ENCODE measurements at regions not wholly inside any gene's neighbourhood (a gene's known extent, or its start where the extent isn't known, plus 50 kb on each side); places are given as distances from the start of the nearest gene placed in this dataset.
"Not testable (repeated sequence)": the region's sequence is repeated elsewhere in the genome, so short reads cannot be mapped to it uniquely, and the experiment has no call there.

DNA sequence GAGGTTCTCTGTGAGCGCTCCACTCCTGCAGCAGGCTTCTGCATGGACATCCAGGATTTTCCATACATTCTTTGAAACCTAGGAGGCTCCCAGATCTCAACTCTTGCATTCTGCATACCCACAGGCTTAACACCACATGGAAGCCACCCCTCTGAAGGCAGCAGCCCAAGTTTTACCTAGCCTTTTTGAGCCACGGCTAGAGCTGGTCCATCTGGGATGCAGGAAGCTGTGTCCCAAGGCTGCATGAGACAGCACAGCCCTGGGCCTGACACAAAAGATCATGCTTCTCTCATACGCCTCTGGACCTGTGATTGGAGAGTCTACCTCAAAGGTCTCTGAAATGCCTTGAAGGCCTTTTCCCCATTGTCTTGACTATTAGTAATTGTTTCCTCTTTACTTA lies 53.6 kb upstream of the RPRM start:
- ATAC-seq: no peak
- H3K36me3 Mint-ChIP-seq (ENCODE audit: low read depth): no peaks in the 10 kb centered on the region
- no peaks in the 10 kb centered on the region for H3K9me3 Mint-ChIP-seq
- no peak overlapping the region for H3K4me3 Mint-ChIP-seq
- no peak overlapping the region for H3K27ac Mint-ChIP-seq
- intact Hi-C loops (cut with micrococcal nuclease): no loop called here
- no peaks in the 10 kb centered on the region for H3K27me3 Mint-ChIP-seq
- TF ChIP-seq, protein P1, sequence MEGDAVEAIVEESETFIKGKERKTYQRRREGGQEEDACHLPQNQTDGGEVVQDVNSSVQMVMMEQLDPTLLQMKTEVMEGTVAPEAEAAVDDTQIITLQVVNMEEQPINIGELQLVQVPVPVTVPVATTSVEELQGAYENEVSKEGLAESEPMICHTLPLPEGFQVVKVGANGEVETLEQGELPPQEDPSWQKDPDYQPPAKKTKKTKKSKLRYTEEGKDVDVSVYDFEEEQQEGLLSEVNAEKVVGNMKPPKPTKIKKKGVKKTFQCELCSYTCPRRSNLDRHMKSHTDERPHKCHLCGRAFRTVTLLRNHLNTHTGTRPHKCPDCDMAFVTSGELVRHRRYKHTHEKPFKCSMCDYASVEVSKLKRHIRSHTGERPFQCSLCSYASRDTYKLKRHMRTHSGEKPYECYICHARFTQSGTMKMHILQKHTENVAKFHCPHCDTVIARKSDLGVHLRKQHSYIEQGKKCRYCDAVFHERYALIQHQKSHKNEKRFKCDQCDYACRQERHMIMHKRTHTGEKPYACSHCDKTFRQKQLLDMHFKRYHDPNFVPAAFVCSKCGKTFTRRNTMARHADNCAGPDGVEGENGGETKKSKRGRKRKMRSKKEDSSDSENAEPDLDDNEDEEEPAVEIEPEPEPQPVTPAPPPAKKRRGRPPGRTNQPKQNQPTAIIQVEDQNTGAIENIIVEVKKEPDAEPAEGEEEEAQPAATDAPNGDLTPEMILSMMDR (IDR thresholded peaks at IDR 0.05): no peak
- no peak for DNase-seq
- ChIA-PET CTCF (no interaction called here), POLR2A (interaction anchor here (0.6 kb wide), 1 partner anchor 286 kb away, joined by 3 read pairs; no protein-coding TSS in a partner anchor)
- no peaks in the 10 kb centered on the region for H3K4me1 Mint-ChIP-seq (ENCODE audit: low read depth)

DNA sequence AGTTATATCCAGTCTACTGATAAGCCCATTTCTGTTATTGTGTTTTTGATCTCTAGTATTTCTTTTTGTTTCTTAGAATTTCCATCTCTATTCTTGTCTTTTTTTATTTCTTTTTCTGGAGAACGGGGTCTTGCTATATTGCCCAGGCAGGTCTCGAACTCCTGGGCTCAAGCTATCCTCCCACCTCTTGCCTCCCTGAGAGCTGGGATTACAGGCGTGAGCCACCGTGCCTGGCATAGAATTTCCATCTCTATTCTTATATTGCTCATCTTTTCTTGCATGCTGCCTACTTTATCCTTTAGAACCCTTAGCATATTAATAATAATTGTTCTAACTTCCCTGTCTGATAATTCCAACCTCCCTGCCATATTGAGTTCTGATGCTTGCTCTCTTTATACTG lies 55.2 kb upstream of the RPRM start:
- H3K27me3 Mint-ChIP-seq; H3K36me3 Mint-ChIP-seq (ENCODE audit: low read depth); H3K9me3 Mint-ChIP-seq; H3K27ac Mint-ChIP-seq; H3K4me1 Mint-ChIP-seq (ENCODE audit: low read depth); intact Hi-C loops (cut with micrococcal nuclease); H3K4me3 Mint-ChIP-seq; DNase-seq; POLR2A ChIA-PET; CTCF ChIA-PET; ATAC-seq: not testable (repeated sequence)

DNA sequence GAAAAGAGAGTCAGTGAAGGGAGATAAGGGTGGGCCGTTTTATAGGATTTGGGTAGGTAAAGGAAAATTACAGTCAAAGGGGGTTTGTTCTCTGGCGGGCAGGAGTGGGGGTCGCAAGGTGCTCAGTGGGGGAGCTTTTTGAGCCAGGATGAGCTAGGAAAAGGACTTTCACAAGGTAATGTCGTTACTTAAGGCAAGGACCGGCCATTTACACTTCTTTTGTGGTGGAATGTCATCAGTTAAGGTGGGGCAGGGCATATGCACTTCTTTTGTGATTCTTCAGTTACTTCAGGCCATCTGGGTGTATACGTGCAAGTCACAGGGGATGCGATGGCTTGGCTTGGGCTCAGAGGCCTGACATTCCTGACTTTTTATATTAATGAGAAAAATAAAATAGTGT lies 56.0 kb upstream of the RPRM start:
- CTCF ChIA-PET; H3K4me3 Mint-ChIP-seq; ATAC-seq; H3K27ac Mint-ChIP-seq; POLR2A ChIA-PET; H3K9me3 Mint-ChIP-seq; H3K4me1 Mint-ChIP-seq (ENCODE audit: low read depth); DNase-seq; H3K27me3 Mint-ChIP-seq; H3K36me3 Mint-ChIP-seq (ENCODE audit: low read depth); intact Hi-C loops (cut with micrococcal nuclease): not testable (repeated sequence)

DNA sequence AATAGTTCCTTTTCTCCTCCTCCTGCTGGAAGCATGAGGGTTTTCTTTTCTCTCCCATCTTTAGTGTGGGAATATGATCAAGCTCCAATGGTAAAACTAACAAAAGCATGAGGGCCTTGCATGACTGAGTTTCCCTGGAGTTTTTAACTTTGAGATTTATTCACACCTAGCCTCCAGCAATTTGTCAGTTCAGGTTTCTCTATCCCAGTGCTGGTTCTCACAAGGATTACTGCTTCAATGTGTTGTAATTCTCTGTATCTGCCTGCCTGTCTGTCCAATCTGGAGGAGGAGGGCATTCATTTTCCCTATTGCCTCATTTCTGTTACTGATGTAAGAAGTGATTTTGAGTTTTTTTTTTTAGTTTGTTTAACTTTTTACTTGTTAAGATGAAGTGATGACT lies 57.6 kb upstream of the RPRM start:
- Mint-ChIP-seq H3K27ac (no peak overlapping the region), H3K9me3 (peaks cover 5% of the 10 kb centered on the region), H3K27me3 (no peaks in the 10 kb centered on the region), H3K4me3 (no peak overlapping the region), H3K4me1 (ENCODE audit: low read depth) (no peaks in the 10 kb centered on the region), H3K36me3 (ENCODE audit: low read depth) (no peaks in the 10 kb centered on the region)
- ChIA-PET POLR2A (no interaction called here), CTCF (no interaction called here)
- no peak for ATAC-seq
- TF ChIP-seq, protein P1 (IDR thresholded peaks at IDR 0.05): no peak
- no peak for DNase-seq
- intact Hi-C loops (cut with micrococcal nuclease): no loop called here

DNA sequence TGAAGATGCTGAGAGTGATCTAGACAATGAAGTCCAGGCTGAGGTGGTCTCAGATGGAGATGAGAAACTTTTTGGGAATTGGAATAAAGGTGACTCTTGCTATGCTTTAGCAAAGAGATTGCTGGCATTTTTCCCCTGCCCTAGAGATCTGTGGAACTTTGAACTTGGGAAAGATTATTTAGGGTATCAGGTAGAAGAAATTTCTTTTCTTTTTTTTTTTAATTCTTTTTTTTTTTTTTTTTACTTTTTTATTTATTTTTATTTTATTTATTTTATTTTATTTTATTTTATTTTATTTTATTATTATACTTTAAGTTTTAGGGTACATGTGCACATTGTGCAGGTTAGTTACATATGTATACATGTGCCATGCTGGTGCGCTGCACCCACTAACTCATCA lies 59.5 kb upstream of the RPRM start:
- ATAC-seq; H3K9me3 Mint-ChIP-seq; H3K4me3 Mint-ChIP-seq; H3K27me3 Mint-ChIP-seq; CTCF ChIA-PET; H3K4me1 Mint-ChIP-seq (ENCODE audit: low read depth); H3K27ac Mint-ChIP-seq; POLR2A ChIA-PET; H3K36me3 Mint-ChIP-seq (ENCODE audit: low read depth); DNase-seq; intact Hi-C loops (cut with micrococcal nuclease): not testable (repeated sequence)

DNA sequence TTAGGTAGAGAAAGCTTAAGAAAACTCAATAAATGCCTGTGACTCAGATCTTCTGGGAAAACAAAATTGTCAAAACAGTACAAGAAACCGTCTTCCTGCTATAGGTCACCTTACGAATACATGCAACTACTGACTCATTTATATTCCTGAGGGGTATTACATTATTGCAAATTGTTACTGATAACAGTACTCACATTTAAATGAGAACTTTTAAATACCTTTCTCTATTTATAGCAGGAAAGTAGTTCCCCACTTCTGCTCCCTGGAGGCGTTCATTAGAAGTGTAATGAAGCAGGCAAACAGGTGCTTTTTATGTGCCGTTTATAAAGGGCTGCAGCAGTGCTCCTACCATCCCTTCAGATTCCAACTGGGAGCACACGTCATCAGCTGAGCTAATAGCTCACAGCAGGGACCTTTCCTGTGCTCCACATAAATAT lies 65.1 kb upstream of the RPRM start:
- TF ChIP-seq, protein P1 (IDR thresholded peaks at IDR 0.05): no peak
- Mint-ChIP-seq H3K36me3 (ENCODE audit: low read depth) (no peaks in the 10 kb centered on the region), H3K4me1 (ENCODE audit: low read depth) (no peaks in the 10 kb centered on the region), H3K4me3 (no peak overlapping the region), H3K27me3 (peaks cover 1% of the 10 kb centered on the region), H3K27ac (no peak overlapping the region), H3K9me3 (no peaks in the 10 kb centered on the region)
- DNase-seq (peak; percentile 4), ATAC-seq (peak; percentile 80)
- ChIA-PET POLR2A (no interaction called here), CTCF (interaction anchor here (1.0 kb wide), 1 partner anchor 24 kb away, joined by 3 read pairs; no protein-coding TSS in a partner anchor)
- intact Hi-C loops (cut with micrococcal nuclease): no loop called here

DNA sequence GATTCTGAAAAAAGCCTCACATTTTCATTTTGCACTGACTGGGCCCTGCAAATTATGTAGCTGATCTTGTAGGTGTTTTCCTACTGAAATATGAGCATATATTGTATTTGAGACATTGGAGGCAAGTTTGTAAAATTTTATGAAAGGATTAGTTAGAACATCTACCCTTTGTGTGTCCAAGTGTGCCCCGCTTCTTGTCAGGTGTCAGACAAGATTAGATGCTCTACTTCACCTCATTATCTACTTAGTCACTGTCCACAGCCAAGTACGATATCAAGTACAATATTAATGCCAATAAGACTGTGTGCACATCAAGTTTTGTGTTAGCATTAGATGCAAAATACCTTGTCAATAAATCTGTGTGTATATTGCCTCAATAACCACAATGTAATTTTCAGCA lies 67.8 kb upstream of the RPRM start:
- Mint-ChIP-seq H3K4me1 (ENCODE audit: low read depth) (no peaks in the 10 kb centered on the region), H3K36me3 (ENCODE audit: low read depth) (no peaks in the 10 kb centered on the region), H3K27ac (no peak overlapping the region), H3K9me3 (no peaks in the 10 kb centered on the region), H3K27me3 (peaks cover 1% of the 10 kb centered on the region), H3K4me3 (no peak overlapping the region)
- DNase-seq (no peak), ATAC-seq (no peak)
- intact Hi-C loops (cut with micrococcal nuclease): no loop called here
- ChIA-PET CTCF (no interaction called here), POLR2A (no interaction called here)
- TF ChIP-seq, protein P1 (IDR thresholded peaks at IDR 0.05): no peak
